GM23338 (cell line): ENCODE measurements at regions not wholly inside any gene's neighbourhood (a gene's known extent, or its start where the extent isn't known, plus 50 kb on each side); places are given as distances from the start of the nearest gene placed in this dataset.

ENCODE experiments used
- ATAC-seq: fragments of 200-7000 bp; cut with Tn5 transposase; 3 replicates; pipeline ENCODE4 v1.9.1; 2020
- DNase-seq: peaks from one replicate; pipeline ENCODE4 v3.0.0-alpha.2; 2015; ENCODE audit warnings: low spot score
- H2AFZ ChIP-seq: fragments of 200-600 bp; sonication (generic); 2 replicates; pipeline ENCODE4 v1.8.0; 2016; ENCODE audit warnings: antibody characterized with exemption, mild to moderate bottlenecking, moderate library complexity
- H3F3A ChIP-seq: fragments of 200-600 bp; sonication (generic); replicated peaks from 2 replicates; pipeline ENCODE4 v1.8.0; 2017; ENCODE audit warnings: antibody characterized with exemption, mixed run types, low read depth
- H3K27ac ChIP-seq: fragments of 200-600 bp; sonication (generic); 2 replicates; pipeline ENCODE4 v1.6.1; 2016; ENCODE audit warnings: low read depth
- H3K27me3 ChIP-seq: fragments of 200-600 bp; sonication (generic); 2 replicates; pipeline ENCODE4 v1.8.0; 2016; ENCODE audit warnings: mild to moderate bottlenecking, mixed run types, moderate library complexity; ENCODE audit not compliant: insufficient read depth
- H3K36me3 ChIP-seq: fragments of 200-600 bp; sonication (generic); 2 replicates; pipeline ENCODE4 v1.8.0; 2016; ENCODE audit warnings: mild to moderate bottlenecking; ENCODE audit not compliant: insufficient read depth
- H3K4me1 ChIP-seq: fragments of 200-600 bp; sonication (generic); 2 replicates; pipeline ENCODE4 v1.8.0; 2016; ENCODE audit warnings: mild to moderate bottlenecking, moderate library complexity; ENCODE audit not compliant: insufficient read depth
- H3K4me2 ChIP-seq: fragments of 200-600 bp; sonication (generic); 2 replicates; pipeline ENCODE4 v1.7.1; 2017; ENCODE audit warnings: mixed run types
- H3K4me3 ChIP-seq: fragments of 200-600 bp; sonication (generic); 2 replicates; pipeline ENCODE4 v1.6.1; 2016; ENCODE audit warnings: mixed run types
- H3K79me2 ChIP-seq: fragments of 200-600 bp; sonication (generic); replicated peaks from 2 replicates; pipeline ENCODE4 v1.8.0; 2017; ENCODE audit warnings: mild to moderate bottlenecking; ENCODE audit not compliant: insufficient read depth
- H3K9me2 ChIP-seq: fragments of 200-600 bp; sonication (generic); 2 replicates; pipeline ENCODE4 v1.8.0; 2017; ENCODE audit not compliant: insufficient read depth
- H4K20me1 ChIP-seq: fragments of 200-600 bp; sonication (generic); replicated peaks from 2 replicates; pipeline ENCODE4 v1.8.0; 2017; ENCODE audit warnings: mild to moderate bottlenecking; ENCODE audit not compliant: insufficient read depth
- H3K27ac Mint-ChIP-seq: 2 replicates; pipeline ENCODE4 v1.8.0; 2020; ENCODE audit warnings: inconsistent platforms, mild to moderate bottlenecking, moderate library complexity, mixed read lengths
- H3K27me3 Mint-ChIP-seq: 3 replicates; pipeline ENCODE4 v1.8.0; 2022; ENCODE audit warnings: low read depth, mild to moderate bottlenecking, moderate library complexity, mixed read lengths, inconsistent platforms; ENCODE audit not compliant: insufficient read depth, poor library complexity
- H3K36me3 Mint-ChIP-seq: 3 replicates; pipeline ENCODE4 v1.8.0; 2021; ENCODE audit warnings: low read depth, mild to moderate bottlenecking, inconsistent platforms, moderate library complexity, mixed read lengths
- H3K4me1 Mint-ChIP-seq: 3 replicates; pipeline ENCODE4 v1.8.0; 2020; ENCODE audit warnings: mild to moderate bottlenecking, inconsistent platforms, mixed read lengths
- H3K4me3 Mint-ChIP-seq: 3 replicates; pipeline ENCODE4 v1.8.0; 2021; ENCODE audit warnings: moderate library complexity, mild to moderate bottlenecking, inconsistent platforms, mixed read lengths
- H3K9me3 Mint-ChIP-seq: 3 replicates; pipeline ENCODE4 v1.8.0; 2020; ENCODE audit warnings: moderate library complexity, mild to moderate bottlenecking, inconsistent platforms, mixed read lengths
- CREB1 ChIP-seq: fragments of 250-450 bp; sonication (Bioruptor Pico); IDR thresholded peaks from 2 replicates; pipeline ENCODE4 v1.5.0; 2020; ENCODE audit warnings: low read depth, mild to moderate bottlenecking, moderate library complexity
- EZH2 ChIP-seq: fragments of 200-600 bp; sonication (generic); IDR thresholded peaks from one replicate; pipeline ENCODE4 v1.8.0; 2017; ENCODE audit warnings: antibody characterized with exemption, mild to moderate bottlenecking, low read depth; ENCODE audit not compliant: unreplicated experiment
- EZH2phosphoT487 ChIP-seq: fragments of 200-600 bp; sonication (generic); IDR thresholded peaks from one replicate; pipeline ENCODE4 v1.8.1; 2018; ENCODE audit warnings: antibody characterized with exemption; ENCODE audit not compliant: unreplicated experiment
- JUNB ChIP-seq: IDR thresholded peaks from one replicate; pipeline ENCODE4 v1.6.1; 2016; ENCODE audit warnings: antibody characterized with exemption; ENCODE audit not compliant: unreplicated experiment
- NANOG ChIP-seq: IDR thresholded peaks from 2 replicates; pipeline ENCODE4 v1.6.1; 2016; ENCODE audit warnings: antibody characterized with exemption, borderline replicate concordance
- POLR2AphosphoS5 ChIP-seq: IDR thresholded peaks from 2 replicates; pipeline ENCODE4 v1.6.1; 2016; ENCODE audit warnings: antibody characterized with exemption, low read depth
- STAT1 ChIP-seq: IDR thresholded peaks from one replicate; pipeline ENCODE4 v1.6.1; 2016; ENCODE audit warnings: antibody characterized with exemption; ENCODE audit not compliant: unreplicated experiment
- ZNF331 ChIP-seq: fragments of 250-450 bp; sonication (Bioruptor Pico); IDR thresholded peaks from 2 replicates; pipeline ENCODE4 v1.5.0; 2020; ENCODE audit warnings: low read depth, mild to moderate bottlenecking, moderate library complexity
- TF ChIP-seq, protein P1 (sequence below): IDR thresholded peaks from one replicate; pipeline ENCODE4 v1.6.1; 2018; ENCODE audit warnings: antibody characterized with exemption; ENCODE audit not compliant: unreplicated experiment
- TF ChIP-seq, protein P2 (sequence below): IDR thresholded peaks from 2 replicates; pipeline ENCODE4 v1.6.1; 2016; ENCODE audit warnings: antibody characterized with exemption
- TF ChIP-seq, protein P3 (sequence below), 2 experiments: fragments of 200-600 bp in 1 of 2; sonication (generic) in 1 of 2; conservative IDR thresholded peaks; 2 replicates each; pipeline versions ENCODE4 v1.5.1 to v1.6.1; 2016 to 2017; ENCODE audit warnings: antibody characterized with exemption in 2 of 2, low read depth in 2 of 2, mild to moderate bottlenecking in 2 of 2, moderate library complexity in 1 of 2

DNA sequence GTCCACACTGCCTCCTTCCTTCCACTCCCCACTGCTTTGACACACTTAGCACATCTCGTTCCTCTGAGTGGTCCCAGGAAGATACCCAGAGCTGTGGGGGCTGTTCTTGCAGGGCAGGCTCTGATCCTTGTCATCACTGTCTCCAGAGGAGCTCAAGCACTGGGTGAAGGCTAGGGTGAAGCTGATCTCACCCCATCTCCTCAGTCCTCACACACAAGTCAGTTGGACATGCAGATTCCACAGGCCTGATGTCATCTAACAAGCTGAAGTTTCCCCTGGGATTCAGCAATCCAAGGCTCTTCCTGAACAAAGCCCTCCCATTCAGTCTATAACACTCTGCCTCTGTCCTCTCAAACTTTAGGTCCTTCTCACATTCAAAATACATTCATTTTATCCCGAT, 90.6 kb upstream of the RAB6C start (continued):
- TF ChIP-seq, protein P1, sequence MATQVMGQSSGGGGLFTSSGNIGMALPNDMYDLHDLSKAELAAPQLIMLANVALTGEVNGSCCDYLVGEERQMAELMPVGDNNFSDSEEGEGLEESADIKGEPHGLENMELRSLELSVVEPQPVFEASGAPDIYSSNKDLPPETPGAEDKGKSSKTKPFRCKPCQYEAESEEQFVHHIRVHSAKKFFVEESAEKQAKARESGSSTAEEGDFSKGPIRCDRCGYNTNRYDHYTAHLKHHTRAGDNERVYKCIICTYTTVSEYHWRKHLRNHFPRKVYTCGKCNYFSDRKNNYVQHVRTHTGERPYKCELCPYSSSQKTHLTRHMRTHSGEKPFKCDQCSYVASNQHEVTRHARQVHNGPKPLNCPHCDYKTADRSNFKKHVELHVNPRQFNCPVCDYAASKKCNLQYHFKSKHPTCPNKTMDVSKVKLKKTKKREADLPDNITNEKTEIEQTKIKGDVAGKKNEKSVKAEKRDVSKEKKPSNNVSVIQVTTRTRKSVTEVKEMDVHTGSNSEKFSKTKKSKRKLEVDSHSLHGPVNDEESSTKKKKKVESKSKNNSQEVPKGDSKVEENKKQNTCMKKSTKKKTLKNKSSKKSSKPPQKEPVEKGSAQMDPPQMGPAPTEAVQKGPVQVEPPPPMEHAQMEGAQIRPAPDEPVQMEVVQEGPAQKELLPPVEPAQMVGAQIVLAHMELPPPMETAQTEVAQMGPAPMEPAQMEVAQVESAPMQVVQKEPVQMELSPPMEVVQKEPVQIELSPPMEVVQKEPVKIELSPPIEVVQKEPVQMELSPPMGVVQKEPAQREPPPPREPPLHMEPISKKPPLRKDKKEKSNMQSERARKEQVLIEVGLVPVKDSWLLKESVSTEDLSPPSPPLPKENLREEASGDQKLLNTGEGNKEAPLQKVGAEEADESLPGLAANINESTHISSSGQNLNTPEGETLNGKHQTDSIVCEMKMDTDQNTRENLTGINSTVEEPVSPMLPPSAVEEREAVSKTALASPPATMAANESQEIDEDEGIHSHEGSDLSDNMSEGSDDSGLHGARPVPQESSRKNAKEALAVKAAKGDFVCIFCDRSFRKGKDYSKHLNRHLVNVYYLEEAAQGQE = no peak
- TF ChIP-seq EZH2 (no peak), EZH2phosphoT487 (no peak), ZNF331 (no peak), STAT1 (no peak), POLR2AphosphoS5 (no peak), CREB1 (no peak), NANOG (no peak)
- TF ChIP-seq, protein P2, sequence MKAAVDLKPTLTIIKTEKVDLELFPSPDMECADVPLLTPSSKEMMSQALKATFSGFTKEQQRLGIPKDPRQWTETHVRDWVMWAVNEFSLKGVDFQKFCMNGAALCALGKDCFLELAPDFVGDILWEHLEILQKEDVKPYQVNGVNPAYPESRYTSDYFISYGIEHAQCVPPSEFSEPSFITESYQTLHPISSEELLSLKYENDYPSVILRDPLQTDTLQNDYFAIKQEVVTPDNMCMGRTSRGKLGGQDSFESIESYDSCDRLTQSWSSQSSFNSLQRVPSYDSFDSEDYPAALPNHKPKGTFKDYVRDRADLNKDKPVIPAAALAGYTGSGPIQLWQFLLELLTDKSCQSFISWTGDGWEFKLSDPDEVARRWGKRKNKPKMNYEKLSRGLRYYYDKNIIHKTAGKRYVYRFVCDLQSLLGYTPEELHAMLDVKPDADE = no peak
- TF ChIP-seq, protein P3, sequence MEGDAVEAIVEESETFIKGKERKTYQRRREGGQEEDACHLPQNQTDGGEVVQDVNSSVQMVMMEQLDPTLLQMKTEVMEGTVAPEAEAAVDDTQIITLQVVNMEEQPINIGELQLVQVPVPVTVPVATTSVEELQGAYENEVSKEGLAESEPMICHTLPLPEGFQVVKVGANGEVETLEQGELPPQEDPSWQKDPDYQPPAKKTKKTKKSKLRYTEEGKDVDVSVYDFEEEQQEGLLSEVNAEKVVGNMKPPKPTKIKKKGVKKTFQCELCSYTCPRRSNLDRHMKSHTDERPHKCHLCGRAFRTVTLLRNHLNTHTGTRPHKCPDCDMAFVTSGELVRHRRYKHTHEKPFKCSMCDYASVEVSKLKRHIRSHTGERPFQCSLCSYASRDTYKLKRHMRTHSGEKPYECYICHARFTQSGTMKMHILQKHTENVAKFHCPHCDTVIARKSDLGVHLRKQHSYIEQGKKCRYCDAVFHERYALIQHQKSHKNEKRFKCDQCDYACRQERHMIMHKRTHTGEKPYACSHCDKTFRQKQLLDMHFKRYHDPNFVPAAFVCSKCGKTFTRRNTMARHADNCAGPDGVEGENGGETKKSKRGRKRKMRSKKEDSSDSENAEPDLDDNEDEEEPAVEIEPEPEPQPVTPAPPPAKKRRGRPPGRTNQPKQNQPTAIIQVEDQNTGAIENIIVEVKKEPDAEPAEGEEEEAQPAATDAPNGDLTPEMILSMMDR (conservative IDR thresholded peaks at IDR 0.05; ENCODE audit: low read depth in 2 of 2) = no peak

DNA sequence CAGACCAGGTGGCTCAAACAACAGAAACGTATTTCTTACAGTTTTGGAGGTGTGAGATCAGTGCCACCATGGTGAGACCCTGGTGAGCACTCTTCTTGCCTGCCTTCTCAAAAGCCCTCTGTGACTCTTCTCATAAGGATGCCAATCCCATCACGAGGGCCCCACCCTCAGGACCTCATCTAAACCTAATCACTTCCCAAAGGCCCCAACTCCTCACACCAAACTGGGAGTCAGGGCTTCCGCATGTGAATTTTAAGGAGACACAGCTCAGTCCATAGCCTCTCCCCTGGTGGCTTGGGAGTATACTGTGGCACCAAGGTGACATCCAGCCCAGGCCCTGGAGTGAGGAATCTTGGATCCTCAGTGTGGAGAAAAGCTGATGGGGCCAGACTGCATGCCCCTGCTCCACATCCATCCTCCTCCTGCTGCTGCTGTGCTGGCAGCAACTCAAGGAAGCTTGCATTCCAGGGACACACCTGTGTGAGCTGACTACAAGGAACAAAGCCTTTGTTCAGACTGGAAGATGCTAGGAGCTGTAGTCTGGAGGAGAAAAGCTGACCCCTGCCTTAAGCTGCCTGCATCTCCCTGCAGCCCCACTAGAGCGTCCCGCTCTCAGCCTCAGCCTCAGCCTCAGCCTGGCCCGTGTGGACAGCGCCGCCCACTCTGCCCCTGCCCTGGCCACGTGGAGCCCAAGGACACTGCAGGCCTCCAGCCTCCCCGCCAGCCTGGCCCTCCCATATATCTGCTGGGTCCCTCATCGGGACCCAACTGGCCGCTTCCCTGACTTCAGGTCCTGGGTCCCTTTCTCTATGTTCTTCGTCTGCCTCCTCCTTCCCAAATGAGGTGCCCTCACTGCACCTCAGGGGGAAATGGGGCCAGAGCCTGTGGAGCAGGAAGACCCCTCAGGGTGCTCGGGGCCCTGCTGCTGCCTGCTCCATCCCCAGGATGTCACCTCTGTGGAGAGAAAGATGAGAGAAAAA, 87.8 kb upstream of the RAB6C start:
- ATAC-seq (peak; percentile 96), DNase-seq (peak; percentile 46)
- H3K27me3 ChIP-seq = no peaks in the 10 kb centered on the region
- H3K9me2 ChIP-seq = peaks cover 4% of the 10 kb centered on the region
- Mint-ChIP-seq H3K27ac (no peak overlapping the region), H3K4me3 (no peak overlapping the region), H3K4me1 (peaks cover 10% of the 10 kb centered on the region), H3K36me3 (no peaks in the 10 kb centered on the region), H3K27me3 (peaks cover 2% of the 10 kb centered on the region), H3K9me3 (no peaks in the 10 kb centered on the region)
- peak overlapping the region; percentile 23; the same call in 1 of the 2 replicates for H2AFZ ChIP-seq
- no peak overlapping the region for H3K4me2 ChIP-seq
- H3K36me3 ChIP-seq = no peaks in the 10 kb centered on the region
- no peaks in the 10 kb centered on the region for H4K20me1 ChIP-seq
- peaks cover 8% of the 10 kb centered on the region for H3K4me1 ChIP-seq
- no peaks in the 10 kb centered on the region for H3K79me2 ChIP-seq
- no peaks in the 10 kb centered on the region for H3F3A ChIP-seq
- H3K27ac ChIP-seq = no peak overlapping the region
- H3K4me3 ChIP-seq = no peak overlapping the region
- TF ChIP-seq, protein P2 = no peak
- no peak for TF ChIP-seq POLR2AphosphoS5
- no peak for TF ChIP-seq JUNB
- no peak for TF ChIP-seq ZNF331
- TF ChIP-seq, protein P1 = no peak
- no peak for TF ChIP-seq EZH2
- no peak for TF ChIP-seq NANOG
- TF ChIP-seq, protein P3 (conservative IDR thresholded peaks at IDR 0.05; ENCODE audit: low read depth in 2 of 2) = no peak
